HG03060 (cell line): ENCODE measurements at regions not wholly inside any gene's neighbourhood (a gene's known extent, or its start where the extent isn't known, plus 50 kb on each side); places are given as distances from the start of the nearest gene placed in this dataset.
A peak's percentile ranks its signal among the peaks of the same experiment; 100 is the strongest.
"Not testable (repeated sequence)": the region's sequence is repeated elsewhere in the genome, so short reads cannot be mapped to it uniquely, and the experiment has no call there.

ENCODE experiments used
- ATAC-seq: cut with Tn5 transposase; IDR thresholded peaks from one replicate; pipeline ENCODE4 v1.9.1; 2021; ENCODE audit warnings: low read depth, moderate number of reproducible peaks; ENCODE audit not compliant: unreplicated experiment

- no peak for ATAC-seq
Observed at GRCh38 chr10:2592360-2593160, 474.8 kb upstream of the PFKP start.

GRCh38 chr10:2589196-2589595 is 478.2 kb upstream of the PFKP start:
- no peak for ATAC-seq

DNA sequence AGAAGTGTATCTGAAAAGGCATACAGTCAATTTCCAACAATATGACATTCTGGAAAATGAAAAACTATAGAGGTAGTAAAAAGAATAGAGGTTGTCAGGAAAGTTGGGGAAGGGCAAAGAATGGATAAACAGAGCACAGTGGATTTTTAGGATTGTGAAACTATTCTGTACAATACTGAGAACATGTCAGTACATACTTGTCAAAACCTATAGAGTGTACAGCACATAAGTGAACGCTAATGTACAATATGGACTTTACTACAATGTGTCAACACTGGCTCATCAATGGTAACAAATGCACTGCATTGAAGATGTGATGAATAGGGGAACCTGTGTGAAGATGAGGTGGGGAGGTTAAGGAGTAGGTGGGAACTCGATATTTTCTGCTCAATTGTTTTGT is 483.0 kb upstream of the PFKP start:
- no peak for ATAC-seq

DNA sequence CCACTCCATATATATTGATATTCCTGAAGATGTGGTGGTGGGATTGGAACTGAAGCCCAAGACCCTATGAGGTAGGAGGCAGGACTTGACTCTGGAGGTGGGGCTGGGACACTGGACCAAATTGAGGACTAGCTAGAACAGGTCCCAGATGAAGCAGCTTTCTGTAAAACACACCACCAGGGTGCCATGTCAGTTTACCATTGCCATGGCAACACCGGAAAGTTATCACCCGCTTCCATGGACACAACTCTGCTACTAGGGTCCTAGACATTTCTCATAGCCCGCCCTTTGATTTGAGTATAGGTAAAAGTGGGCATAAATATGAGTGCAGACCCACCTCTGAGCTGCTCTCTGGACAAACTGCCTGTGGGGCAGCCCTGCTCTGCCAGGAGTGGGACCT is 490.5 kb upstream of the PFKP start:
- no peak for ATAC-seq

DNA sequence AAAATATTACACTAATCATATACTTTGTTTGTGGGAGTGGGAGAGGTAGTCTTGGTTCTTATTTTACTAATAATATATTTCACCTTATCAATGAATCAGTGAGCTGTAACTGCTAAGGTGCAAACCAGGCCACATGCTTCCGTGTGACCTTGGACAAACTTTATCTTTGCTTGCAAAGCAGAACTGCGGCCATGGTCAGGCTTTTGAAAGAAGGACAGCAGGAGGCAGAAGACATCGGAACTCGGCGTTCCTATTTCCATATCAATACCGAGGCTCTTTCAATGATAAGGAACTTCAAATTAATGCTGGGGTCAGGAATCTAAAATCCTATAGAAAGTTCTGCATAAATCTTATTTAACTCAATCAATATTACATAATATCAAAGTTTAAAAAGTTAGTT is 491.9 kb upstream of the PFKP start:
- no peak for ATAC-seq

GRCh38 chr10:2572611-2573010 is 494.7 kb upstream of the PFKP start:
- no peak for ATAC-seq

GRCh38 chr10:2556883-2557282 is 510.5 kb upstream of the PFKP start:
- ATAC-seq: peak; percentile 59

- ATAC-seq: no peak
Observed at GRCh38 chr10:2548071-2548470, 519.3 kb upstream of the PFKP start.

DNA sequence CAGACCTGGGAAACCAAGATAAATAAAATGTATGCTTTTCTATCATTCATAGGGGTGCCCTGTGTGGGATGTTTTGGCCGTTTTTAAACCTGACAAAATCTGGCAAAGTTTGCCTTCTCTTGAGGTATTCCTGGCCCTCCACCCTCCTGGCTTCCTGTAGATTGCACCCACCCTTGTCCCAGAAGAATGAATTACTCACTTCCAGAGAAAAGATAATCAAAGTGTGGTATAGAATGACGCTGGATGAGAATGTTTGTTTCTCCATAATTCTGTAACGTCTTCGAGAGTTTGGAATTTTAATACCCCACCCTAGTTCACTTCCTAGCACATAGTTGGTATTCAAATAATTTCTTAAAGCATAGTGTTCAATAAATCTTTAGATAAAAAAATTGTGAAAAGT is 519.7 kb upstream of the PFKP start:
- ATAC-seq: no peak

GRCh38 chr10:2546894-2547293 is 520.5 kb upstream of the PFKP start:
- not testable (repeated sequence) for ATAC-seq

- no peak for ATAC-seq
Observed at GRCh38 chr10:2543974-2544373, 523.4 kb upstream of the PFKP start.

DNA sequence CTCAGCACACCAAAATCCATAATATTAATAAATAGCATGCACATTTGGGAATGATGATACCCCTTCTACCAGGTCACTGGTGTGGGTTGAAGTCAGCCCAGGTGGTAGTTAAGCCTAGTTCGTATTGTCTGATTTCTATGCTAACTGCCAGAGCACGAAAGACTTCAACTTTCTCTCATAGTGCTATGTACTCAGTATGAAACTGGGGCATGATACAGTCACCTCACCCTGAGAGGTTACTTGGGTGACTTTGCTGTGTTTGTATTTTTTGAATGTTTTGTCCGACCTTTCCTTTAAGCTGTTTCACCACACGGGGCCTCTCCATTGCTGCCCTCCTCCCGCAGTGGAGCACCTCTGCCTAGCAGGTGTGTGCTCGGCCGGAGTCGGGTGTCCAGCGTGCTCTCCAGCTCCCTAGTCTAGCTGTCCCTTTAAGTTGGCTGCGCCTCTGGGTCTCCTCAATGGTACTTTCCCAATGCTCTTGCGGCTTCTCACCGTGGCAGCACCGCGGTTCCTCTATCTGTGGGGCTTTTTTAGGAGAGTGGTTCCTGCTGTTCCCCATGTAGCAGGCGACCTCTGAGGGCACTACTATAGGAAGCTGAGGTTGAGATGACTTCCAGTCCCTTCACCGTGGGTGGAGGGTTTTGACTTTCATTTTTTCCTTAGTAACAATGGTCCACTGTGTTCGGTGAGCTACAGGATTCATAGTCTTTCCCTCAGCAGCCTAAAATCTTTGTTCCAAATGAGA is 524.0 kb upstream of the PFKP start:
- ATAC-seq: no peak

GRCh38 chr10:2541176-2541575 is 526.2 kb upstream of the PFKP start:
- no peak for ATAC-seq

GRCh38 chr10:2529945-2530344 is 537.4 kb upstream of the PFKP start:
- ATAC-seq: no peak

DNA sequence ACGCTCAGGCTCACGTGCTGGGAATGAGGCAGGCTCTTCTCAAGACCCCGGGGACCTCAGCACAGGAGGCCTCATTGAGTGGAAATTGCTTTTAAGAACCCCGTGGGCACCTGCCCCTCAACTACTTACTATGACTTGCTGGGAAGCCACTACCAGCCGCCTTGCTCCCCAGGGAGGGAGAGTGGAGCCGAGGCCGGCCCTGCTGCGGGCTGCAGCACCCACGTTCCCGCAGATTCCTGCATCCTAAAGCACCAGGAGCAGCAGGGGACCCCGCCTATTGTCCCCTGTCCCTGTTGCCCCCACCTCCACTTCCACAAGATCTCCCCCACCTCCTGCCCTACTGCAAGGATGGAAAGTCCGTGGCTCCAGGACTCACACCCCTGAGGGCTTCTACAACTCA is 541.6 kb upstream of the PFKP start:
- no peak for ATAC-seq

DNA sequence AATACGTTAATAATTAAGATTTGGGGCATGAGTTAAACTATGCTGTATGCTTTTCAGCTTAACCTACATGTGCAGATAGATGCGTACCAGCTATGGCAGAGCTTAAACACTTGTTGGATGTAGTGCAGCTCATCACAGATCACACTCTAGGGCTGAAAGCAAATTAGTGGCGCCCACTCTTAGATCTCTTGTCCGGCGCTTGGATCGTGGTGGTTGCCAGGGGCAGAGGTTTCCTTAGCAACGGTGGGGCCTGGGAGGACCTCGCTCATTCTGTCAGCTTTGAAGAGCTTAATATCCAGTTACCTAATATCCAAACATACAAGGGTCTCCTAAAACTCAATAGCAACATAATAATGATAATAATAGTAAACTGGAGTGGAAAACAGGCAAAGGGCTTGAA is 548.2 kb upstream of the PFKP start:
- ATAC-seq: no peak

- no peak for ATAC-seq
Observed at GRCh38 chr10:2509081-2509531, 558.2 kb upstream of the PFKP start.

GRCh38 chr10:2501366-2501940 is 565.9 kb upstream of the PFKP start:
- not testable (repeated sequence) for ATAC-seq

DNA sequence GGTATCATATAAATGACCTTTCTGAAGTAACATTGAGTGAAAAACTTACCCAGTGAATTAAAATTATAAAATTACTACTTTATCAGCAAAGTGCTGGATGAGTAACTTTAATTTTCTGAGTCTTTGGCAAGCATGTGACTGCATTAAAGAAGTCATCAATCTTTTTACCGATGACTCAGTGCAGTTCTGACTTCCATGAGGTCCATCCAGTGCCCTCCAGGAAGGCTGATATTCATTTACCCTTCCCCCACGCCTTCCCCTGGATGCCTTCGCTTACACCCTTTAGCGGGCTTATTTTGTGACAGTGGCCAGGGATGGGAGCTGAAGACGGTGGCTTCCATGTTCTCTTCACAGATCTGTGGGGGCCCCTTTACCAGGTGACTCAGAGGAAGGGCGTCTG is 572.9 kb upstream of the PFKP start:
- no peak for ATAC-seq

GRCh38 chr10:2488446-2489005 is 578.8 kb upstream of the PFKP start:
- ATAC-seq: no peak

GRCh38 chr10:2487921-2488320 is 579.4 kb upstream of the PFKP start:
- no peak for ATAC-seq
